ENCODE measurements at regions not wholly inside any gene's neighbourhood (a gene's known extent, or its start where the extent isn't known, plus 50 kb on each side); places are given as distances from the start of the nearest gene placed in this dataset.
"Not testable (repeated sequence)": the region's sequence is repeated elsewhere in the genome, so short reads cannot be mapped to it uniquely, and the experiment has no call there.

GRCh38 chr11:36738292-36738861, 140.3 kb upstream of the RAG2 start:
- DNase-seq (ENCODE audit: extremely low read depth, insufficient read length), result no peak
- Histone ChIP-seq H3K4me3 (replicated peaks; ENCODE audit: low read depth, low read length) (no peak overlapping the region), H3K36me3 (ENCODE audit: control insufficient read depth, insufficient read depth, low read length) (no peaks in the 10 kb centered on the region), H3K27me3 (replicated peaks; ENCODE audit: control insufficient read depth, insufficient read depth, low read length) (no peaks in the 10 kb centered on the region)
- TF ChIP-seq CTCF (IDR thresholded peaks at IDR 0.05; ENCODE audit: insufficient read depth, low read length, poor library complexity, severe bottlenecking), result no peak

- H3K27me3 ChIP-seq (replicated peaks; ENCODE audit: control insufficient read depth, insufficient read depth, low read length), result no peaks in the 10 kb centered on the region
- TF ChIP-seq CTCF (IDR thresholded peaks at IDR 0.05; ENCODE audit: insufficient read depth, low read length, poor library complexity, severe bottlenecking), result no peak
- no peak for DNase-seq (ENCODE audit: extremely low read depth, insufficient read length)
- H3K4me3 ChIP-seq (replicated peaks; ENCODE audit: low read depth, low read length), result no peak overlapping the region
- H3K36me3 ChIP-seq (ENCODE audit: control insufficient read depth, insufficient read depth, low read length), result no peaks in the 10 kb centered on the region
Observed at GRCh38 chr11:36736103-36736502, 138.1 kb upstream of the RAG2 start.

GRCh38 chr11:36733721-36734120, 135.7 kb upstream of the RAG2 start:
- H3K27me3 ChIP-seq (replicated peaks; ENCODE audit: control insufficient read depth, insufficient read depth, low read length); DNase-seq (ENCODE audit: extremely low read depth, insufficient read length); H3K36me3 ChIP-seq (ENCODE audit: control insufficient read depth, insufficient read depth, low read length); H3K4me3 ChIP-seq (replicated peaks; ENCODE audit: low read depth, low read length): not testable (repeated sequence)

GRCh38 chr11:36730761-36731160, 132.7 kb upstream of the RAG2 start:
- Histone ChIP-seq H3K27me3 (replicated peaks; ENCODE audit: control insufficient read depth, insufficient read depth, low read length) (no peaks in the 10 kb centered on the region), H3K4me3 (replicated peaks; ENCODE audit: low read depth, low read length) (no peak overlapping the region), H3K36me3 (ENCODE audit: control insufficient read depth, insufficient read depth, low read length) (no peaks in the 10 kb centered on the region)
- DNase-seq (ENCODE audit: extremely low read depth, insufficient read length), result no peak
- TF ChIP-seq CTCF (IDR thresholded peaks at IDR 0.05; ENCODE audit: insufficient read depth, low read length, poor library complexity, severe bottlenecking), result no peak

- no peak overlapping the region for H3K4me3 ChIP-seq (replicated peaks; ENCODE audit: low read depth, low read length)
- H3K36me3 ChIP-seq (ENCODE audit: control insufficient read depth, insufficient read depth, low read length), result no peaks in the 10 kb centered on the region
- DNase-seq (ENCODE audit: extremely low read depth, insufficient read length), result no peak
- TF ChIP-seq CTCF (IDR thresholded peaks at IDR 0.05; ENCODE audit: insufficient read depth, low read length, poor library complexity, severe bottlenecking), result no peak
- H3K27me3 ChIP-seq (replicated peaks; ENCODE audit: control insufficient read depth, insufficient read depth, low read length), result no peaks in the 10 kb centered on the region
Observed at GRCh38 chr11:36729825-36730224, 131.8 kb upstream of the RAG2 start.

- Histone ChIP-seq H3K4me3 (replicated peaks; ENCODE audit: low read depth, low read length) (no peak overlapping the region), H3K36me3 (ENCODE audit: control insufficient read depth, insufficient read depth, low read length) (no peaks in the 10 kb centered on the region), H3K27me3 (replicated peaks; ENCODE audit: control insufficient read depth, insufficient read depth, low read length) (no peaks in the 10 kb centered on the region)
- no peak for DNase-seq (ENCODE audit: extremely low read depth, insufficient read length)
- TF ChIP-seq CTCF (IDR thresholded peaks at IDR 0.05; ENCODE audit: insufficient read depth, low read length, poor library complexity, severe bottlenecking), result no peak
Observed at GRCh38 chr11:36726420-36726819, 128.4 kb upstream of the RAG2 start.

Data from GM06990 (cell line).